SU-DHL-6 (cell line): ENCODE measurements at regions not wholly inside any gene's neighbourhood (a gene's known extent, or its start where the extent isn't known, plus 50 kb on each side); places are given as distances from the start of the nearest gene placed in this dataset.

Experiments
- H2AFZ ChIP-seq: fragments of 200-600 bp; sonication (generic); 2 replicates; pipeline ENCODE4 v1.6.1; 2014; ENCODE audit warnings: low read depth, mild to moderate bottlenecking, moderate library complexity, mixed read lengths, antibody characterized with exemption, low read length; ENCODE audit not compliant: severe bottlenecking
- H3F3A ChIP-seq: fragments of 200-600 bp; shearing (Covaris generic); 2 replicates; pipeline ENCODE4 v1.6.0; 2016; ENCODE audit warnings: antibody characterized with exemption, mild to moderate bottlenecking; ENCODE audit not compliant: insufficient read depth
- H3K27ac ChIP-seq: fragments of 200-600 bp; sonication (generic); 2 replicates; pipeline ENCODE4 v1.5.1; 2016; ENCODE audit warnings: low read depth, mild to moderate bottlenecking, low read length, moderate library complexity, mixed read lengths
- H3K27me3 ChIP-seq: fragments of 200-600 bp; sonication (generic), shearing (Covaris generic); 2 replicates; pipeline ENCODE4 v1.6.0; 2014; ENCODE audit warnings: mild to moderate bottlenecking, low read length
- H3K36me3 ChIP-seq: fragments of 200-600 bp; sonication (generic); 2 replicates; pipeline ENCODE4 v1.6.1; 2014; ENCODE audit warnings: mild to moderate bottlenecking, low read length, mixed read lengths
- H3K4me2 ChIP-seq: fragments of 300-600, 200-600 bp; shearing (Covaris generic), sonication (generic); 2 replicates; pipeline ENCODE4 v1.6.0; 2014; ENCODE audit warnings: low read length, low read depth, mild to moderate bottlenecking; ENCODE audit not compliant: poor library complexity, severe bottlenecking
- H3K4me3 ChIP-seq: fragments of 200-600 bp; sonication (generic); 2 replicates; pipeline ENCODE4 v1.5.1; 2014; ENCODE audit warnings: antibody characterized with exemption, low read length, mild to moderate bottlenecking, mixed read lengths; ENCODE audit not compliant: insufficient read depth, poor library complexity, severe bottlenecking
- H3K79me2 ChIP-seq: fragments of 200-600 bp; sonication (generic); 2 replicates; pipeline ENCODE4 v1.6.1; 2014; ENCODE audit warnings: mild to moderate bottlenecking, low read length, moderate library complexity; ENCODE audit not compliant: insufficient read depth
- H3K9ac ChIP-seq: fragments of 200-600 bp; sonication (generic); 2 replicates; pipeline ENCODE4 v1.7.0; 2014; ENCODE audit warnings: mild to moderate bottlenecking, low read length
- H3K9me2 ChIP-seq: fragments of 200-600 bp; sonication (generic); replicated peaks from 2 replicates; pipeline ENCODE4 v1.6.1; 2014; ENCODE audit warnings: low read length; ENCODE audit not compliant: insufficient read depth
- H3K9me3 ChIP-seq: fragments of 200-600 bp; sonication (generic); 2 replicates; pipeline ENCODE4 v1.6.1; 2014; ENCODE audit warnings: low read length, mixed read lengths; ENCODE audit not compliant: insufficient read depth
- H4K20me1 ChIP-seq: fragments of 200-600 bp; sonication (generic); 2 replicates; pipeline ENCODE4 v1.6.1; 2014; ENCODE audit warnings: low read depth, mild to moderate bottlenecking, antibody characterized with exemption, low read length, moderate library complexity, mixed read lengths
- EZH2phosphoT487 ChIP-seq: fragments of 200-600 bp; sonication (generic), shearing (Covaris generic); conservative IDR thresholded peaks from 2 replicates; pipeline ENCODE4 v1.6.1; 2018; ENCODE audit warnings: mild to moderate bottlenecking, antibody characterized with exemption, low read length, moderate library complexity, mixed read lengths
- TF ChIP-seq, protein P1 (sequence below): fragments of 200-600 bp; sonication (generic); IDR thresholded peaks from one replicate; pipeline ENCODE4 v1.5.1; 2017; ENCODE audit warnings: antibody characterized with exemption, mild to moderate bottlenecking, low read length, moderate library complexity; ENCODE audit not compliant: insufficient read depth, poor library complexity, severe bottlenecking

- H3K4me2 ChIP-seq: no peak overlapping the region
- no peak overlapping the region for H3K9ac ChIP-seq
- no peak overlapping the region for H3K4me3 ChIP-seq
- no peaks in the 10 kb centered on the region for H3F3A ChIP-seq
- no peaks in the 10 kb centered on the region for H3K27me3 ChIP-seq
- H4K20me1 ChIP-seq: no peaks in the 10 kb centered on the region
- TF ChIP-seq, protein P1, sequence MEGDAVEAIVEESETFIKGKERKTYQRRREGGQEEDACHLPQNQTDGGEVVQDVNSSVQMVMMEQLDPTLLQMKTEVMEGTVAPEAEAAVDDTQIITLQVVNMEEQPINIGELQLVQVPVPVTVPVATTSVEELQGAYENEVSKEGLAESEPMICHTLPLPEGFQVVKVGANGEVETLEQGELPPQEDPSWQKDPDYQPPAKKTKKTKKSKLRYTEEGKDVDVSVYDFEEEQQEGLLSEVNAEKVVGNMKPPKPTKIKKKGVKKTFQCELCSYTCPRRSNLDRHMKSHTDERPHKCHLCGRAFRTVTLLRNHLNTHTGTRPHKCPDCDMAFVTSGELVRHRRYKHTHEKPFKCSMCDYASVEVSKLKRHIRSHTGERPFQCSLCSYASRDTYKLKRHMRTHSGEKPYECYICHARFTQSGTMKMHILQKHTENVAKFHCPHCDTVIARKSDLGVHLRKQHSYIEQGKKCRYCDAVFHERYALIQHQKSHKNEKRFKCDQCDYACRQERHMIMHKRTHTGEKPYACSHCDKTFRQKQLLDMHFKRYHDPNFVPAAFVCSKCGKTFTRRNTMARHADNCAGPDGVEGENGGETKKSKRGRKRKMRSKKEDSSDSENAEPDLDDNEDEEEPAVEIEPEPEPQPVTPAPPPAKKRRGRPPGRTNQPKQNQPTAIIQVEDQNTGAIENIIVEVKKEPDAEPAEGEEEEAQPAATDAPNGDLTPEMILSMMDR: no peak
- no peak for TF ChIP-seq EZH2phosphoT487
- no peaks in the 10 kb centered on the region for H3K9me3 ChIP-seq
- no peaks in the 10 kb centered on the region for H3K36me3 ChIP-seq
- no peak overlapping the region for H3K27ac ChIP-seq
- H3K79me2 ChIP-seq: no peaks in the 10 kb centered on the region
- no peak overlapping the region for H2AFZ ChIP-seq
- no peaks in the 10 kb centered on the region for H3K9me2 ChIP-seq
Measured at GRCh38 chr10:36354633-36355032, 712.5 kb upstream of the FZD8 start.

- Histone ChIP-seq H3K27ac (no peak overlapping the region), H4K20me1 (no peaks in the 10 kb centered on the region), H3K79me2 (no peaks in the 10 kb centered on the region), H3K4me2 (no peak overlapping the region), H3K36me3 (no peaks in the 10 kb centered on the region), H3K4me3 (no peak overlapping the region), H3K9ac (no peak overlapping the region), H3F3A (no peaks in the 10 kb centered on the region), H3K9me3 (no peaks in the 10 kb centered on the region), H3K9me2 (no peaks in the 10 kb centered on the region), H3K27me3 (no peaks in the 10 kb centered on the region), H2AFZ (no peak overlapping the region)
- TF ChIP-seq, protein P1: no peak
- TF ChIP-seq EZH2phosphoT487: no peak
Measured at GRCh38 chr10:36351159-36351558, 709.1 kb upstream of the FZD8 start.

- H3K9me2 ChIP-seq: no peaks in the 10 kb centered on the region
- no peak overlapping the region for H3K9ac ChIP-seq
- no peak for TF ChIP-seq EZH2phosphoT487
- TF ChIP-seq, protein P1: no peak
- H3K79me2 ChIP-seq: no peaks in the 10 kb centered on the region
- no peaks in the 10 kb centered on the region for H4K20me1 ChIP-seq
- H3F3A ChIP-seq: no peaks in the 10 kb centered on the region
- no peak overlapping the region for H3K4me3 ChIP-seq
- no peak overlapping the region for H2AFZ ChIP-seq
- H3K4me2 ChIP-seq: no peak overlapping the region
- no peak overlapping the region for H3K27ac ChIP-seq
- H3K36me3 ChIP-seq: no peaks in the 10 kb centered on the region
- no peaks in the 10 kb centered on the region for H3K27me3 ChIP-seq
- H3K9me3 ChIP-seq: no peaks in the 10 kb centered on the region
Measured at GRCh38 chr10:36349445-36350078, 707.5 kb upstream of the FZD8 start.
